Breast epithelium (tissue), 4 donors: ENCODE measurements at regions not wholly inside any gene's neighbourhood (a gene's known extent, or its start where the extent isn't known, plus 50 kb on each side); places are given as distances from the start of the nearest gene placed in this dataset.
A peak's percentile ranks its signal among the peaks of the same experiment; 100 is the strongest.

Experiments
- DNase-seq, 2 donors: peaks; one replicate each; pipeline ENCODE4 v3.0.0-alpha.2; 2019; ENCODE audit warnings: low spot score in 2 of 2
- H3K27ac ChIP-seq, 2 donors: fragments of 200-600 bp; sonication (generic) in 1 of 2; one replicate each; pipeline ENCODE4 v1.5.1; 2016 to 2019; ENCODE audit warnings: mild to moderate bottlenecking in 1 of 2
- H3K27me3 ChIP-seq, 2 donors: fragments of 200-600 bp; sonication (generic) in 1 of 2; one replicate each; pipeline versions ENCODE4 v1.5.1 to v1.6.0; 2017 to 2019; ENCODE audit warnings: control low read depth in 1 of 2, mild to moderate bottlenecking in 1 of 2
- H3K36me3 ChIP-seq: fragments of 200-600 bp; one replicate; pipeline ENCODE4 v1.5.1; 2019
- H3K4me1 ChIP-seq, 2 donors: fragments of 200-600 bp; sonication (generic); one replicate each; pipeline ENCODE4 v1.5.1; 2016 to 2019; ENCODE audit warnings: control low read depth in 1 of 2
- H3K4me3 ChIP-seq, 3 donors: fragments of 200-600 bp; sonication (generic); 1 replicate in 2 of 3; 2 replicates in 1 of 3; pipeline ENCODE4 v1.5.1; 2016 to 2019; ENCODE audit warnings: mild to moderate bottlenecking in 3 of 3, moderate library complexity in 2 of 3
- H3K9me3 ChIP-seq, 2 donors: fragments of 200-600 bp; sonication (generic) in 1 of 2; one replicate each; pipeline ENCODE4 v1.5.1; 2016 to 2019; ENCODE audit warnings: control low read depth in 1 of 2
- CTCF ChIP-seq, 3 donors: fragments of 450-650 bp; IDR thresholded peaks; one replicate each; pipeline ENCODE4 v1.5.1; 2016 to 2017; ENCODE audit warnings: antibody characterized with exemption in 3 of 3, mild to moderate bottlenecking in 3 of 3, moderate library complexity in 3 of 3
- POLR2A ChIP-seq: fragments of 450-650 bp; IDR thresholded peaks from one replicate; pipeline ENCODE4 v1.6.1; 2016; ENCODE audit warnings: antibody characterized with exemption, mild to moderate bottlenecking, moderate library complexity
- POLR2AphosphoS5 ChIP-seq, 3 donors: sonication (generic); formaldehyde crosslinking; IDR thresholded peaks; one replicate each; pipeline ENCODE4 v1.6.1; 2017; ENCODE audit warnings: antibody characterized with exemption in 3 of 3
- intact Hi-C: fragments of 100-400 bp; cut with DNase I; formaldehyde crosslinking; loops from one replicate; pipeline ENCODE4 v1.15.1; 2023; ENCODE audit warnings: low total_unique reads

- no peaks in the 10 kb centered on the region for H3K9me3 ChIP-seq
- no peaks in the 10 kb centered on the region for H3K27me3 ChIP-seq
- intact Hi-C loops = no loop called here
- TF ChIP-seq POLR2AphosphoS5 (IDR thresholded peaks at IDR 0.05) = no peak
- TF ChIP-seq CTCF (IDR thresholded peaks at IDR 0.05) = no peak
- TF ChIP-seq POLR2A = no peak
- no peak overlapping the region for H3K4me3 ChIP-seq
- H3K36me3 ChIP-seq = no peaks in the 10 kb centered on the region
- DNase-seq = no peak
- no peaks in the 10 kb centered on the region for H3K4me1 ChIP-seq
- no peak overlapping the region for H3K27ac ChIP-seq
Measured at GRCh38 chr7:31439165-31439564, 74.7 kb upstream of the ITPRID1 start.

DNA sequence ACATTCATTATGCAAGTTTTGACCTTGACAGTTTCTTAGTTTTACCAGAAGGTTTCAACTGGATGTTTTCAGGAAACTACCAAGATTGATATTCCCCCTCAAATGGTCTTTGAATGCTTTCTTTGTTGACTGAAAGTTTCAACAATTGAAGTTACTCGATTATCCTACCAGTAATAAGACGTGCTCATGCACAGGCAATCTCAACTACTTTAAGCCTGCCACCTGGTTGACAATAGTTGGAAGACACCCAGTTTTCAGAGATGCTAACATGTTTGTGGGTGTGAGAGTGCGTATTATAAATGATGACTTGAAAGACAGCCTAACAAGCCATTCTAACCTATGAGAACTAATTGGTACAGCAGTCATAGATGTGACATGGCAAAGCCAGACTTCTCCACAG, 73.4 kb upstream of the ITPRID1 start:
- Histone ChIP-seq H3K27me3 (no peaks in the 10 kb centered on the region), H3K27ac (no peak overlapping the region), H3K36me3 (no peaks in the 10 kb centered on the region), H3K4me1 (no peaks in the 10 kb centered on the region), H3K4me3 (no peak overlapping the region), H3K9me3 (no peaks in the 10 kb centered on the region)
- DNase-seq = no peak
- no peak for TF ChIP-seq POLR2A
- TF ChIP-seq CTCF (IDR thresholded peaks at IDR 0.05) = no peak
- TF ChIP-seq POLR2AphosphoS5 (IDR thresholded peaks at IDR 0.05) = no peak
- intact Hi-C loops = no loop called here

DNA sequence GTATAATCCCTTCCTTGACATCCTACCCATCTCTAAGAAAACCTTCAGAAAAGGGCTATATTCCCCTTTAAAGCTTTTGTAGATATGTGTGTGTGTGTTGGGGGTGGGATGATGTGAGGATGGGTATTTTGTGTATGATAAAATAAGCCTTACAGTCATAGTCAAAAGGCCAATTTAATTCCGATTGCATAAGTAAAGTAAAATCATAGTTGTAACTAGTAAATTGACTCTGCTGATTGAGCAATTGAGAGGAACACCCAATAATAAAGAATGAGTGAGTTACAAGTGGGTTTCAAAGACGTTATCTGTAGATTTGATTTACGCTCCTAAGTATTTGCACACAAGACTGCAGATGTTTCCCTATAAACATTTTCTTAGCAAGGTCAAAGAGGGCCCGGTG, 71.3 kb upstream of the ITPRID1 start:
- Histone ChIP-seq H3K4me1 (no peaks in the 10 kb centered on the region), H3K27ac (no peak overlapping the region), H3K27me3 (no peaks in the 10 kb centered on the region), H3K36me3 (no peaks in the 10 kb centered on the region), H3K4me3 (no peak overlapping the region), H3K9me3 (no peaks in the 10 kb centered on the region)
- intact Hi-C loops = no loop called here
- no peak for DNase-seq
- TF ChIP-seq CTCF (IDR thresholded peaks at IDR 0.05) = no peak
- TF ChIP-seq POLR2AphosphoS5 (IDR thresholded peaks at IDR 0.05) = no peak
- TF ChIP-seq POLR2A = no peak

GRCh38 chr7:31443457-31443856, 70.4 kb upstream of the ITPRID1 start:
- no peak for TF ChIP-seq POLR2A
- TF ChIP-seq CTCF (IDR thresholded peaks at IDR 0.05) = peak; percentile 47 to 75 (median 69)
- no peak for TF ChIP-seq POLR2AphosphoS5 (IDR thresholded peaks at IDR 0.05)

DNA sequence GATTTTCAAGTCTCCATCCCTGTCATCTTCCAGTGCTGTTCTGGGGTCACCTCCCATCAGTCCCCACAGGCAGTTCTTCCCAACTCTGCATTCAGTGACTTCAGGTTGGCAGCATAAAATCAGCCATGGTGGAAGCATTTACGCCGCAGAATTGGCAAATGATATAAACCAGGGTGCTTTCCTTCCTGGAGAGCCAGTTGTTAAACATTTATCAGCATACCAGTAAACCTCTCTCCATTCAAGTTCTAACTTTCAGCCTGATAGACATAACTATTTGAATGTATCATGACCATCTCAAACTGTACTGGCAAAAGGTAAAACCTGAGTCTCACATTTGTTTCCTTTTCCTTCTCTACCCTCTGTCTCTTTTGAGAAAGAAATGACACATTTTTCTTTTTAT, 69.7 kb upstream of the ITPRID1 start:
- H3K4me1 ChIP-seq = no peaks in the 10 kb centered on the region
- no peaks in the 10 kb centered on the region for H3K36me3 ChIP-seq
- no peak overlapping the region for H3K27ac ChIP-seq
- no peaks in the 10 kb centered on the region for H3K27me3 ChIP-seq
- intact Hi-C loops = no loop called here
- no peaks in the 10 kb centered on the region for H3K9me3 ChIP-seq
- no peak overlapping the region for H3K4me3 ChIP-seq
- no peak for DNase-seq
- TF ChIP-seq POLR2AphosphoS5 (IDR thresholded peaks at IDR 0.05) = no peak
- no peak for TF ChIP-seq CTCF (IDR thresholded peaks at IDR 0.05)
- no peak for TF ChIP-seq POLR2A

More at GRCh38 chr7:31443457-31443856, 70.4 kb upstream of the ITPRID1 start:
- Histone ChIP-seq H3K4me1 (no peaks in the 10 kb centered on the region), H3K27ac (no peak overlapping the region), H3K4me3 (no peak overlapping the region), H3K36me3 (no peaks in the 10 kb centered on the region), H3K27me3 (no peaks in the 10 kb centered on the region), H3K9me3 (no peaks in the 10 kb centered on the region)
- intact Hi-C loops = no loop called here
- no peak for DNase-seq
